GM18502 (cell line): ENCODE measurements at regions not wholly inside any gene's neighbourhood (a gene's known extent, or its start where the extent isn't known, plus 50 kb on each side); places are given as distances from the start of the nearest gene placed in this dataset.

Experiments
- ATAC-seq: cut with Tn5 transposase; IDR thresholded peaks from one replicate; pipeline ENCODE4 v1.9.1; 2021; ENCODE audit warnings: mild to moderate bottlenecking; ENCODE audit not compliant: unreplicated experiment, poor library complexity

GRCh38 chr11:42249956-42250355 lies 790.5 kb upstream of the LRRC4C start:
- no peak for ATAC-seq

DNA sequence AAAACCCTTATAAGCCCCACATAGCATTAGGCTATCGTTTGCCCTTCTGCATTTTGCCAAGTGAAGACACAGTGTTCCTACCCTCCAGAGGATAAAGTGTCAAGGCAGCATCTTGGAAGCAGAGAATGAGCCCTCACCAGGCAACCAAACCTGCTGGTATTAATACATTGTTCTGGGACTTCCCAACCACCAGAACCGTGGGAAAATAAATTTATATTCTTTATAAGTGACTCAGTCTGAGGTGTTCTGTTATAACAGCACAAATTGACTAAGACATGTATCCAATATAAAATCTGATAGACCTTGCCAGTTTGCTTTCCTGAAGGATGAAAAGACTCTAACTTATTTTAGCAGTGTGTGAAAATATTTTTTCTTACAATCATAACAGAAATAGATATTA lies 792.5 kb upstream of the LRRC4C start:
- no peak for ATAC-seq

- no peak for ATAC-seq
Measured at GRCh38 chr11:42253156-42253555, 793.7 kb upstream of the LRRC4C start.

DNA sequence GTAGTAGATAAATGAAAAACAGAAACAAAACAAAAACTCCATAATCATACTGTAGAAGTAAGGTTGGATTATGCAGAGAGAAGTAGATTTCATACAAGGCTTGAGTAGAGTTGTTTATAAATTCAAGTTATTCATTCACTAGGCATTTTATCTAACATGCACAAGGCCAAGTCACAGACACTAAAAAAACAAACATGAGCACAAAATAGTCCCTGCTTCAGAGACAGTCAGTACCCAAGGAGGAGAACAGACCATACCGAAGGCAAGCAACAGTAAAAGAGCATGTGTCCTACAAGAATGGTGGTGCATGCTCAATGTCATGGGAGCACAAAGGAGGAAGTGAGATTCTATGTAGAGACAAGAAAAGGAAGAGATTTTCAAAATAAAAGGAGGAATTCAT lies 796.5 kb upstream of the LRRC4C start:
- no peak for ATAC-seq

DNA sequence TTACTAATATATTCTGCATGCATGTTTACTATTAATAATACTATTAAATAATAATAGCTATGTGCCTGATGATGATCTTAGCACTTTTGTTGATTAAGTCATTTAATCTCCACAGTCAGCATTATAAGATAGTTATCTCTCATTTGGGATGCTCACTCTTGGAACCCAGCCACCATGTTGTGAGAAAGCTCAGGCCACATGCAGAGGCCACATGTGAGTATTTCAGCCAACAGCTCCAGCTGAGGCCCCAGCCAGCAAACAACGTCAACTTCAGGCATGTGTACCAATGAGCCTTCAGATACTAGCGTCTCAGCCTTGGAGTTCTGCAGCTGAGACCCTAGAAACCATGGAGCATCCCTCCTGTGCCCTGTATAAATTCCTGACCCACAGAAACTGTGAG lies 798.1 kb upstream of the LRRC4C start:
- ATAC-seq: no peak

DNA sequence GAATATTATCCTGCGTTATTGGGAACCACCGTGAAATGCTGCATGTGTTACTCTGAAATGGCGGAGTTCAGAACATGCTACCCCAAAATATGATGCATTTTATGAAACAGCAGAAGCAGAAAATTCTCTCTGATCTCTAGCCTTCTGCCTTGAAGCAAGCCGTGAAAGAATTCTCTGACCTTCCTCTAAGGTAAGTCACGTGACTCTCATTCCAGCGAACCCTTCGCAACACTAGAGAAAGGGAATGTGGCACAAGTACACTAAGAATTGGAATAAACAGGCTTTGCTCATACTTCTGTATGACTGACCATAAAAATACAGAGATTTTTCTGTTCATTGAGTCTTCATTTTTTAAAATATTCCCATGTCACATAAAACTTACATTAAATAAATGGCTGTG lies 805.6 kb upstream of the LRRC4C start:
- ATAC-seq: no peak

GRCh38 chr11:42271306-42271705 lies 811.9 kb upstream of the LRRC4C start:
- no peak for ATAC-seq

- ATAC-seq: no peak
Measured at GRCh38 chr11:42273977-42274376, 814.5 kb upstream of the LRRC4C start.

- no peak for ATAC-seq
Measured at GRCh38 chr11:42296910-42297309, 837.5 kb upstream of the LRRC4C start.

GRCh38 chr11:42299780-42300179 lies 840.3 kb upstream of the LRRC4C start:
- no peak for ATAC-seq

DNA sequence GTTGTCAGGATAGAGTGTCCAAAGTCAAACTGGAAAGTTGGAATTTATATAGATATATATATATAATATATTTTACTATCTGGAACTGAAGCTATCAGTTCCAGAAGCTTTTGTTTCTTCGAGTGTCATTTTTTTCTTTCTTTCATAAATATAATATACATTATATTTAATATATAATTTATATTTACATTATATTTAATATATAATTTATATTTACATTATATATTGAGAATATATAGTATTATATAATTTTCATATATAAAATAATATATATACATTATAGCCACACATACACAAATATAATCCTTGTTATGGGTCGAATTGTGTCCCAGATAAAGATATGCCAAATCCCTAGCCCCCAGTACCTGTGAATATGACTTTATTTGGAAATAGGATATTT lies 842.3 kb upstream of the LRRC4C start:
- no peak for ATAC-seq

DNA sequence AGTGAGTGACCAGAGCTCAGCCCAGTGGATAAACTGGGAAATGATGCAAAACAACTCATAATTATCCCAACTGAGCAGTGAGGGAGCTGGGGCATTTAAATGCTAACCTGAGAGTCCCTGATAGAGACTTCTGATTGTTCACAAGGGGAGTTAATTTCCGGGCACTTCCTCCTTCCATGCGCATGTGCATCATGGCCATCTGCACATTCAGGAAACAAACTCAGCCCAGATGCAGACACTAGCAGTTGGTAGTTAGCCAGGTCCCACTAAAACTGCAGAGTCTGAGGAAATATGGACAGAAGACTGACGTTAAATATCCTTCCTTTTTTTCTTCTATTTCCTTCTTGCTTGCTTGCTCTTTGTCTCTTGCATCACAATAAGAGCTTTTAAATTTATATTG lies 852.1 kb upstream of the LRRC4C start:
- no peak for ATAC-seq

GRCh38 chr11:42311944-42312343 lies 852.5 kb upstream of the LRRC4C start:
- ATAC-seq: no peak

- ATAC-seq: no peak
Measured at GRCh38 chr11:42315267-42315666, 855.8 kb upstream of the LRRC4C start.

DNA sequence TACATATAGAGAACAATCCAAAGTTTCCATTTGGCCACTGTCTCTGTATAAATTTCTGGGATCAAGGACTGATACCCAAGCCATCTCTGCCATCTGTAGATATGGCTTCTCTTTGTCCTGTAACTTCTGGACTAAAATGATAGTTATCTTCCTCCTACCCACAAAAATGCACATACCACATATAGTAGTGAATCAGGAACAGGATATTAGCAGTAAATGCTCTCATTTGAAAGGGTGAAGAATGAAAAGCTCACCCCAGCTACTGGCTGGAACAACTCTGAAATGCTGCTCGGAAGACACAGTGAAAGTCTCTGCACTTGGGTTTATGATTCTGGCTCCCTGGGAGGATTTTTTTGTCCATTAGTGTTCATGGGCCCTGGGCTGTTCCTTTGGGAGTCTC lies 856.4 kb upstream of the LRRC4C start:
- ATAC-seq: no peak

DNA sequence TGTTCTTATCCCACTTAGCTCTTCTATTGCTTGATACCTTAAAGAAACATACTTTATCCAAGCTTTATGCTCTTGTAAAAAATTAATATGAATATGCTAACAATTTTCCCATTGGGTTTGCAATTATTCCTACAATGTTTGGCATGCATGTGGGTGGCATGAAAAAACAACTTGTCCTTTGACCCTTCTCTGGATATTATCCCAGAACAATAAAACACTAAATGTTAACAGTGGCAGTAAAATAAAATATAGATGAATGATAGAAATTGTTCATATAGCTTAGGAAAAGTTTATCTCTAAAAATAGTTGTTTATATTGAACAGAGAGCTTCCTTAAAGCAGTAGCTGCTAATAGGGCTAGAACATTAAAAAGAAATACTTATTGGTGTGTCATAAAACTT lies 860.5 kb upstream of the LRRC4C start:
- no peak for ATAC-seq

- ATAC-seq: no peak
Measured at GRCh38 chr11:42329929-42330565, 870.6 kb upstream of the LRRC4C start.

GRCh38 chr11:42337786-42338455 lies 878.5 kb upstream of the LRRC4C start:
- no peak for ATAC-seq

DNA sequence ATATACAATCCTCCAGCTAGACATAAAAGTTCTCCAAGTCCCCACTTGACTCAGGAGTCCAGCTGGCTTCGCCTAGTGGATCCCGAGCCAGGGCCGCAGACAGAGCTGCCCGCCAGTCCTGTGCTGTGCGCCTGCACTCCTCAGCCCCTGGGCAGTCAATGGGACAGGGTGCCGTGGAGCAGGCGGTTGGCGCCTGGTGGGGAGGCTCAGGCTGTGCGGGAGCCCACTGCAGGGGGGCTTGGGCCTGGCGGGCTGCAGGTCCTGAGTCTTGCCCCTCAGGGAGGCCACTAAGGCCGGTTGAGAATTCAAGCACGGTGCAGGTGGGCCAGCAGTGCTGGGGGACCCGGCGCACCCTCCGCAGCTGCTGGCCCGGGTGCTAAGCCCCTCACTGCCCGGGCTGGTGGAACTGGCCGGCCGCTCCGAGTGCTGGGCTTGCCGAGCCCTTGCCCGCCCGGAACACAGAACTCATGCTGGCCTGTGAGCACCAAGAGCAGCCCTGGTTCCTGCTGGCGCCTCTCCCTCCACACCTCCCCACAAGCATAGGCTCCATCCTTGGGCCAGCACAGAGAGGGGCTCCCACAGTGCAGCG lies 884.8 kb upstream of the LRRC4C start:
- no peak for ATAC-seq

DNA sequence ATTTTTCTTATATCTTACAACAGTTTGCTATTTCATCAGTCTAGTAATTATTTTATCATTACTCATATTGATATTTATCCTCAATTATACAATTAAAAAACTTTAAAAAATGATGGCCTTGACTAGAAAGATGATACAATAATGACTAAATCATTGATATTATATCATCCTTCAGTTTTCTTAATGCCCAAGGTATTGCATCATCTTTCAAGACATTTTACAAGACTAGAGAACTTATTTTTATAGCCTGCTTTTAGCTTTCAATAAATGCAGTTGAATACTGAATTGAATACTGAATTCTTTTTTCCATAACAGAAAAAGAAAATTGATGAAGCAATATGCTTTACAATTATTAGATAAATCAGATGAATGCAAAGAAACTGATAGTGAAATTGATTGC lies 886.5 kb upstream of the LRRC4C start:
- no peak for ATAC-seq

DNA sequence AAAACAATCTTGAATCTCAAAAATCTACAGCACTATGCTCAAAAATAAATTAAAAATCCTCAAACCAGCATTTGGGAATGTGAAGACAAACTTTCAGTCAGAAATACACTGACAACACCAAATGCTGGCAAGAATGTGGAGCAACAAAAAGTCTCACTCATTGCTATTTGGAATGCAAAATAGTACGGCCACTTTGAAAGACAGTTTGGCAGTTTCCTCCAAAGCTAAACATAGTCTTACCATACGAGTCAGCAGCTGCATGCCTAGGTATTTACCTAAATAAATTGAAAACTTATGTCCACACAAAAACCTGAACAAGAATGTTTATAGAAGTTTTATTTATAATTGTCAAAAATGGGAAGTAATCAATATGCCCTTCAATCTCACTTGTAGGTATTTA lies 904.2 kb upstream of the LRRC4C start:
- no peak for ATAC-seq

DNA sequence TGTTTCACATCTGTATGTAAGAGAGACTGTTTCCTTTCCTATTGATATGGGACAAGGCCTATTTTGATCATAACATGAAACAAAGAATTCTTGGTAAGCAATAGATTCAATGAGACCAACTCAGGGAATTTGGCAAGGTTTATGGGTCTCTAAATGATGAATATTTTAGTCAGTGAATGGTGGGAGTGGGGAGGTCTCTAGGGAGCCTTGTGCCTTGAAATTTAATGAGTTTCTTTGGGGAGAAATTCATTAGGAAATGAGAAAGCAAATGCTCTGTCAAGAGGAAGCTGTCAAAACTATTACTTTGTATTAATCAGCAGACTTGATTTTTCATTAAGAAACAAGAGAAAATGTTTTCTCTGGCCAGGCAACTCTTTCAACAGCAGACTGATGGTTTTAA lies 921.7 kb upstream of the API5 start:
- no peak for ATAC-seq
